ENCODE measurements at regions not wholly inside any gene's neighbourhood (a gene's known extent, or its start where the extent isn't known, plus 50 kb on each side); places are given as distances from the start of the nearest gene placed in this dataset.

GRCh38 chr12:4082809-4083403, 190.7 kb upstream of the CCND2 start (continued):
- TF ChIP-seq MAX (IDR thresholded peaks at IDR 0.05) (no peak), ELF1 (IDR thresholded peaks at IDR 0.05; ENCODE audit: borderline replicate concordance, low read depth) (no peak), ATF3 (IDR thresholded peaks at IDR 0.05) (no peak), JUND (IDR thresholded peaks at IDR 0.05) (no peak), ZFX (IDR thresholded peaks at IDR 0.05) (no peak), CTCF (IDR thresholded peaks at IDR 0.05 in 2 of 3, conservative IDR thresholded peaks at IDR 0.05 in 1 of 3; ENCODE audit: borderline replicate concordance in 1 of 3, insufficient read depth in 1 of 3, low read depth in 2 of 3, low read length in 2 of 3) (no peak), EGR1 (IDR thresholded peaks at IDR 0.05; ENCODE audit: low read depth) (no peak), SRF (IDR thresholded peaks at IDR 0.05; ENCODE audit: low read depth) (no peak)

- BruUV-seq (replicated peaks): no TSS peak
- no peak overlapping the region for H3K27ac ChIP-seq (ENCODE audit: low read depth, low read length)
- no peak overlapping the region for H3K4me3 ChIP-seq (replicated peaks in 1 of 2; ENCODE audit: low read depth in 1 of 2, low read length in 2 of 2)
- no peaks in the 10 kb centered on the region for H3K9me2 ChIP-seq (ENCODE audit: insufficient read depth)
- POLR2A ChIA-PET: no interaction called here
- intact Hi-C loops (cut with micrococcal nuclease): no loop called here
- no peaks in the 10 kb centered on the region for H3K79me2 ChIP-seq (ENCODE audit: insufficient read depth, low read length)
- no peak overlapping the region for H3K9ac ChIP-seq (ENCODE audit: low read length)
- H3K27me3 ChIP-seq (ENCODE audit: insufficient read depth, low read length): peaks cover 56% of the 10 kb centered on the region
- no peaks in the 10 kb centered on the region for H3K9me3 ChIP-seq (ENCODE audit: control insufficient read depth in 1 of 2, insufficient read depth in 1 of 2, low read depth in 1 of 2, low read length in 2 of 2)
- no peak overlapping the region for H3K4me2 ChIP-seq (ENCODE audit: low read length)
- no peak for DNase-seq (ENCODE audit: low read depth, low spot score)
- no peaks in the 10 kb centered on the region for H3K36me3 ChIP-seq (ENCODE audit: control insufficient read depth in 1 of 2, insufficient read depth in 2 of 2, low read length in 2 of 2)
- no peaks in the 10 kb centered on the region for H4K20me1 ChIP-seq (ENCODE audit: insufficient read depth)
- no peak for ATAC-seq
- CTCF ChIA-PET: no interaction called here
- H3K4me1 ChIP-seq (ENCODE audit: control insufficient read depth in 1 of 2, insufficient read depth in 2 of 2, low read length in 2 of 2): no peaks in the 10 kb centered on the region
- RAD21 ChIA-PET (ENCODE audit: low non-redundant PET in 1 of 2, low total read pairs in 2 of 2, uncharacterized antibody in 2 of 2, unreplicated experiment in 2 of 2): no interaction called here
- H2AFZ ChIP-seq (ENCODE audit: low read depth, low read length, poor library complexity, severe bottlenecking): no peak overlapping the region
- TF ChIP-seq POLR2A (IDR thresholded peaks at IDR 0.05; ENCODE audit: borderline replicate concordance, extremely low read depth, insufficient read depth, insufficient read length) (no peak), SIN3A (IDR thresholded peaks at IDR 0.05; ENCODE audit: low read depth) (no peak), EGR1 (IDR thresholded peaks at IDR 0.05; ENCODE audit: low read depth) (no peak), FOSL1 (IDR thresholded peaks at IDR 0.05; ENCODE audit: low read depth) (no peak), ELF1 (IDR thresholded peaks at IDR 0.05; ENCODE audit: borderline replicate concordance, low read depth) (no peak), CBX3 (IDR thresholded peaks at IDR 0.05; ENCODE audit: low read depth) (no peak), YY1 (IDR thresholded peaks at IDR 0.05; ENCODE audit: extremely low read depth, insufficient replicate concordance, low read depth, low read length) (no peak), SRF (IDR thresholded peaks at IDR 0.05; ENCODE audit: low read depth) (no peak), RAD21 (IDR thresholded peaks at IDR 0.05; ENCODE audit: low read depth) (no peak), SP1 (IDR thresholded peaks at IDR 0.05; ENCODE audit: low read depth) (no peak), CEBPB (IDR thresholded peaks at IDR 0.05; ENCODE audit: low read depth) (no peak), JUND (IDR thresholded peaks at IDR 0.05) (no peak), ZNF274 (IDR thresholded peaks at IDR 0.05; ENCODE audit: low read depth, low read length) (no peak), ZFX (IDR thresholded peaks at IDR 0.05) (no peak), ZBTB33 (IDR thresholded peaks at IDR 0.05; ENCODE audit: extremely low read depth, insufficient replicate concordance, low read length) (no peak), ATF3 (IDR thresholded peaks at IDR 0.05) (no peak), POLR2AphosphoS5 (IDR thresholded peaks at IDR 0.05; ENCODE audit: low read depth, low read length) (no peak), EZH2phosphoT487 (IDR thresholded peaks at IDR 0.05; ENCODE audit: borderline replicate concordance) (no peak), TCF7L2 (IDR thresholded peaks at IDR 0.05; ENCODE audit: borderline replicate concordance, extremely low read depth, insufficient read depth, insufficient read length) (no peak)
Measured at GRCh38 chr12:4080213-4080612, 193.3 kb upstream of the CCND2 start.

Measured in HCT116 (cell line).